Esophagus muscularis mucosa (tissue), 4 donors: ENCODE measurements at regions not wholly inside any gene's neighbourhood (a gene's known extent, or its start where the extent isn't known, plus 50 kb on each side); places are given as distances from the start of the nearest gene placed in this dataset.
"Not testable (repeated sequence)": the region's sequence is repeated elsewhere in the genome, so short reads cannot be mapped to it uniquely, and the experiment has no call there.

Experiments
- DNase-seq: peaks from one replicate; pipeline ENCODE4 v3.0.0-alpha.2; 2017; ENCODE audit errors: extremely low spot score
- H3K27ac ChIP-seq, 4 donors: fragments of 200-600 bp; sonication (generic); replicated peaks in 1 of 4; 1 replicate in 3 of 4; 2 replicates in 1 of 4; pipeline ENCODE4 v1.5.1; 2016 to 2019; ENCODE audit warnings: mild to moderate bottlenecking in 1 of 4
- H3K27me3 ChIP-seq, 4 donors: fragments of 200-600 bp; sonication (generic); one replicate each; pipeline versions ENCODE4 v1.5.1 to v1.6.0; 2016 to 2019
- H3K36me3 ChIP-seq, 4 donors: fragments of 200-600 bp; sonication (generic); one replicate each; pipeline ENCODE4 v1.5.1; 2016 to 2019
- H3K4me1 ChIP-seq, 4 donors: fragments of 200-600 bp; sonication (generic); one replicate each; pipeline ENCODE4 v1.5.1; 2016 to 2019
- H3K4me3 ChIP-seq, 4 donors: fragments of 200-600 bp; sonication (generic); 1 replicate in 2 of 4; 2 replicates in 2 of 4; pipeline ENCODE4 v1.5.1; 2016 to 2019; ENCODE audit warnings: mild to moderate bottlenecking in 4 of 4, moderate library complexity in 1 of 4
- H3K9me3 ChIP-seq, 4 donors: fragments of 200-600 bp; sonication (generic); 1 replicate in 3 of 4; 2 replicates in 1 of 4; pipeline ENCODE4 v1.5.1; 2016 to 2019
- CTCF ChIP-seq, 3 experiments: fragments of 200-600 bp in 2 of 3; fragments of 450-650 bp in 1 of 3; sonication (generic) in 2 of 3; IDR thresholded peaks; one replicate each; pipeline ENCODE4 v1.5.1; 2017 to 2019; ENCODE audit warnings: antibody characterized with exemption in 3 of 3, mild to moderate bottlenecking in 2 of 3, moderate library complexity in 1 of 3
- EP300 ChIP-seq: sonication (generic); formaldehyde crosslinking; IDR thresholded peaks from one replicate; pipeline ENCODE4 v1.6.1; 2017; ENCODE audit warnings: antibody characterized with exemption
- POLR2A ChIP-seq: fragments of 450-650 bp; IDR thresholded peaks from one replicate; pipeline ENCODE4 v1.6.1; 2017; ENCODE audit warnings: antibody characterized with exemption, moderate library complexity, mild to moderate bottlenecking, low read depth
- POLR2AphosphoS5 ChIP-seq, 2 donors: sonication (generic); formaldehyde crosslinking; IDR thresholded peaks; one replicate each; pipeline ENCODE4 v1.6.1; 2017; ENCODE audit warnings: antibody characterized with exemption in 2 of 2
- WGBS: methylation state at CpG from one replicate; pipeline ENCODE4 v1.1.5; 2018; 5-methylcytosine and 5-hydroxymethylcytosine counted together
- intact Hi-C: fragments of 100-400 bp; cut with DNase I; formaldehyde crosslinking; loops from one replicate; pipeline ENCODE4 v1.15.1; 2023

GRCh38 chr14:82999802-83000201 is 1466.1 kb upstream of the SEL1L start:
- Histone ChIP-seq H3K4me3 (no peak overlapping the region), H3K27ac (no peak overlapping the region), H3K9me3 (no peaks in the 10 kb centered on the region), H3K36me3 (no peaks in the 10 kb centered on the region), H3K27me3 (no peaks in the 10 kb centered on the region), H3K4me1 (no peaks in the 10 kb centered on the region)
- TF ChIP-seq EP300, result no peak
- no peak for TF ChIP-seq CTCF (IDR thresholded peaks at IDR 0.05)
- no peak for TF ChIP-seq POLR2A
- no peak for TF ChIP-seq POLR2AphosphoS5 (IDR thresholded peaks at IDR 0.05)
- DNase-seq, result no peak
- intact Hi-C loops, result no loop called here

GRCh38 chr14:83004456-83005006 is 1470.9 kb upstream of the SEL1L start:
- Histone ChIP-seq H3K9me3 (no peaks in the 10 kb centered on the region), H3K27me3 (no peaks in the 10 kb centered on the region), H3K36me3 (no peaks in the 10 kb centered on the region), H3K4me1 (no peaks in the 10 kb centered on the region), H3K4me3 (no peak overlapping the region), H3K27ac (no peak overlapping the region)
- intact Hi-C loops, result no loop called here
- DNase-seq, result no peak
- 68% methylated on average over 2 of the region's 2 CpGs for WGBS
- TF ChIP-seq CTCF (IDR thresholded peaks at IDR 0.05), result no peak
- TF ChIP-seq EP300, result no peak
- no peak for TF ChIP-seq POLR2AphosphoS5 (IDR thresholded peaks at IDR 0.05)
- TF ChIP-seq POLR2A, result no peak

GRCh38 chr14:83006121-83006670 is 1472.5 kb upstream of the SEL1L start:
- 65% methylated on average over 1 of the region's 1 CpG for WGBS
- intact Hi-C loops, result no loop called here
- H3K4me3 ChIP-seq, result no peak overlapping the region
- TF ChIP-seq POLR2A, result no peak
- TF ChIP-seq CTCF (IDR thresholded peaks at IDR 0.05), result no peak
- no peak for TF ChIP-seq POLR2AphosphoS5 (IDR thresholded peaks at IDR 0.05)
- TF ChIP-seq EP300, result no peak
- H3K36me3 ChIP-seq, result no peaks in the 10 kb centered on the region
- H3K27me3 ChIP-seq, result no peaks in the 10 kb centered on the region
- no peaks in the 10 kb centered on the region for H3K9me3 ChIP-seq
- no peaks in the 10 kb centered on the region for H3K4me1 ChIP-seq
- DNase-seq, result no peak
- no peak overlapping the region for H3K27ac ChIP-seq

DNA sequence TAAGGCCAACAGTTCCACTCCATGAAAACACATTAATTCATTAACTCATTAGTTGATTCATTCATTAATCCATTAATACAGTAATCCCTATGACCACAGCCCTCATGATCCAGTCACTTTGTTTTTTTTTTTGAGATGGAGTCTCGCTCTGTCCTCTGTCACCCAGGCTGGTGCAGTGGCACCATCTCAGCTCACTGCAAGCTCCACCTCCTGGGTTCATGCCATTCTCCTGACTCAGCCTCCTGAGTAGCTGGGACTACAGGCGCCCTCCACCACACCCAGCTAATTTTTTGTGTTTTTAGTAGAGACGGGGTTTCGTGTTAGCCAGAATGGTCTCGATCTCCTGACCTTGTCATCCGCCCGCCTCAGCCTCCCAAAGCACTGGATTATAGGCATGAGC is 1473.4 kb upstream of the SEL1L start:
- H3K4me1 ChIP-seq, H3K9me3 ChIP-seq, H3K27ac ChIP-seq, H3K36me3 ChIP-seq, H3K4me3 ChIP-seq, DNase-seq, H3K27me3 ChIP-seq, intact Hi-C loops: not testable (repeated sequence)
- WGBS, result 96% methylated on average over 5 of the region's 7 CpGs

DNA sequence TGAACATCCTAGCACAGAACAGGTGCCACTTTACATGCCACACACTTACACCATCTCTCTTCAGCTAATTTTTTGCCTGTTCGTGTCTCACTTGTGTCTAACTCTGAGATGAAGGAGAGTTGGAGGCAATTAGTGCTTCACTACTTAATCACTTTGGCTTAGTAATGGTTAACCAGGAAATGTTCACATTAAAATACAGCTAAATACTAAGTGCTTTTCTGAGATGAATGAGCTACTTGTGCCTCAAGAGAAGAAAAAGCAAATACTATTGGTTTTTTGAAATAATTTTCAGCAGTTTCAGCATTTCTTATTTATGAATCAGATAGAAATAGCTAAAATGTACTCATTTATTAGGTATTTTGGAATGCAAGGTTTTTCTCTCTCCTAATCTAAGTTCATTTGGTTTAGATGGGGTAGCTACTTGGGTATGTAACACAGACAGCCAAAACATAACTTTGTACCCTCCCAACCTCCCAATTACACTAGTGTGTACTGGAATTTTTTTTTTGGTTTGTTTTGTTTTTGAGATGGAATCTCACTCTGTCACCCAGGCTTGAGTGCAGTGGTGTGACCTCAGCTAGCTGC is 1474.1 kb upstream of the SEL1L start:
- TF ChIP-seq CTCF (IDR thresholded peaks at IDR 0.05) (no peak), EP300 (no peak), POLR2A (no peak), POLR2AphosphoS5 (IDR thresholded peaks at IDR 0.05) (no peak)
- H3K36me3 ChIP-seq, result no peaks in the 10 kb centered on the region
- DNase-seq, result no peak
- no peaks in the 10 kb centered on the region for H3K27me3 ChIP-seq
- 89% methylated on average over 1 of the region's 1 CpG for WGBS
- H3K4me3 ChIP-seq, result no peak overlapping the region
- no peak overlapping the region for H3K27ac ChIP-seq
- no peaks in the 10 kb centered on the region for H3K9me3 ChIP-seq
- H3K4me1 ChIP-seq, result no peaks in the 10 kb centered on the region
- intact Hi-C loops, result no loop called here
